OCI-LY1 (cell line): ENCODE measurements at regions not wholly inside any gene's neighbourhood (a gene's known extent, or its start where the extent isn't known, plus 50 kb on each side); places are given as distances from the start of the nearest gene placed in this dataset.

Source experiments
- EZH2 ChIP-seq: fragments of 200-600 bp; sonication (generic), shearing (Covaris generic); IDR thresholded peaks from 2 replicates; pipeline ENCODE4 v1.8.0; 2017; ENCODE audit warnings: borderline replicate concordance, mixed run types, mild to moderate bottlenecking, antibody characterized with exemption, low read length, moderate library complexity, mixed read lengths
- TF ChIP-seq, protein P1 (sequence below): fragments of 200-600 bp; sonication (generic), shearing (Covaris generic); IDR thresholded peaks from 2 replicates; pipeline ENCODE4 v1.5.1; 2017; ENCODE audit warnings: mild to moderate bottlenecking, antibody characterized with exemption, low read length, moderate library complexity, mixed read lengths

- TF ChIP-seq EZH2: no peak
- TF ChIP-seq, protein P1, sequence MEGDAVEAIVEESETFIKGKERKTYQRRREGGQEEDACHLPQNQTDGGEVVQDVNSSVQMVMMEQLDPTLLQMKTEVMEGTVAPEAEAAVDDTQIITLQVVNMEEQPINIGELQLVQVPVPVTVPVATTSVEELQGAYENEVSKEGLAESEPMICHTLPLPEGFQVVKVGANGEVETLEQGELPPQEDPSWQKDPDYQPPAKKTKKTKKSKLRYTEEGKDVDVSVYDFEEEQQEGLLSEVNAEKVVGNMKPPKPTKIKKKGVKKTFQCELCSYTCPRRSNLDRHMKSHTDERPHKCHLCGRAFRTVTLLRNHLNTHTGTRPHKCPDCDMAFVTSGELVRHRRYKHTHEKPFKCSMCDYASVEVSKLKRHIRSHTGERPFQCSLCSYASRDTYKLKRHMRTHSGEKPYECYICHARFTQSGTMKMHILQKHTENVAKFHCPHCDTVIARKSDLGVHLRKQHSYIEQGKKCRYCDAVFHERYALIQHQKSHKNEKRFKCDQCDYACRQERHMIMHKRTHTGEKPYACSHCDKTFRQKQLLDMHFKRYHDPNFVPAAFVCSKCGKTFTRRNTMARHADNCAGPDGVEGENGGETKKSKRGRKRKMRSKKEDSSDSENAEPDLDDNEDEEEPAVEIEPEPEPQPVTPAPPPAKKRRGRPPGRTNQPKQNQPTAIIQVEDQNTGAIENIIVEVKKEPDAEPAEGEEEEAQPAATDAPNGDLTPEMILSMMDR: no peak
Observed at GRCh38 chr7:67631476-67631875, 634.8 kb downstream of the TYW1 start.
